Activated B cell treated with CpG ODN at 0.5 μM for 24 hours (primary cell): ENCODE measurements at regions not wholly inside any gene's neighbourhood (a gene's known extent, or its start where the extent isn't known, plus 50 kb on each side); places are given as distances from the start of the nearest gene placed in this dataset.

Source experiments
- ATAC-seq: fragments of 200-7000 bp; cut with Tn5 transposase; one replicate; pipeline ENCODE4 v1.10.0; 2021; ENCODE audit warnings: low read depth, mild to moderate bottlenecking, moderate library complexity
- CTCF ChIA-PET: fragments of 350-600 bp; sonication (Branson Sonifier 250); formaldehyde crosslinking; loops from one replicate; lab custom pipeline; 2021; ENCODE audit warnings: antibody characterized with exemption; lab: Charles Lee
- POLR2A ChIA-PET: fragments of 350-600 bp; sonication (Branson Sonifier 250); formaldehyde crosslinking; loops from one replicate; lab custom pipeline; 2021; ENCODE audit warnings: antibody characterized with exemption; lab: Charles Lee
- DNase-seq: peaks from one replicate; pipeline ENCODE4 v3.0.0; 2022
- H3K27ac Mint-ChIP-seq: one replicate; pipeline ENCODE4 v1.8.0; 2020; ENCODE audit warnings: mixed read lengths
- H3K27me3 Mint-ChIP-seq: one replicate; pipeline ENCODE4 v1.8.0; 2021; ENCODE audit warnings: mixed read lengths
- H3K36me3 Mint-ChIP-seq: one replicate; pipeline ENCODE4 v1.8.0; 2021; ENCODE audit warnings: low read depth, mixed read lengths
- H3K4me1 Mint-ChIP-seq: one replicate; pipeline ENCODE4 v1.8.0; 2021; ENCODE audit warnings: mixed read lengths
- H3K4me3 Mint-ChIP-seq: one replicate; pipeline ENCODE4 v1.8.0; 2020; ENCODE audit warnings: mild to moderate bottlenecking, mixed read lengths
- H3K9me3 Mint-ChIP-seq: one replicate; pipeline ENCODE4 v1.8.0; 2020; ENCODE audit warnings: mixed read lengths
- intact Hi-C: fragments of 100-400 bp; cut with micrococcal nuclease; formaldehyde crosslinking; loops from one replicate; pipeline ENCODE4 v1.15.1; 2024
- TF ChIP-seq, protein P1 (sequence below): fragments of 200-600 bp; IDR thresholded peaks from one replicate; pipeline ENCODE4 v1.8.0; 2022; ENCODE audit warnings: antibody characterized with exemption, mild to moderate bottlenecking

DNA sequence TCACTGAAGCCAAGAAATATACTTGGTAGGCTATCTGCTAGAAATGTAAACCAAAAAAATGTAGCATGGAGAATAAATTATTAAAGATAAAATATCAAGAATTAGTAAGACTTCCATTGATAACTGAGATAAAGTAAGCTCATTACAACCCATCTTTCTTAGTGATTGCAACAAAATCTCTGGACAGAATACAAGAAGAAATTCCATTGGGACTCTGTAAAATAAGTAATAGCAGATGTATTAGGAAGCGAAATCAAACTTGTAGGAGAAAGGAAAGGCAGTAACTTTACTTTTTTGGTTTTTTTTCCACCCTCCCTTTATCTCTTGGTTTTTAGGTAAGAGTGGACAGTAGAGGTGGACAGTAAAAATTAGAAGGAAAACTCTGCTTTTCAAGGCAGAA, 605.7 kb downstream of the DACH1 start:
- no peaks in the 10 kb centered on the region for H3K4me1 Mint-ChIP-seq
- no peak for ATAC-seq
- no peaks in the 10 kb centered on the region for H3K27me3 Mint-ChIP-seq
- CTCF ChIA-PET, result no interaction called here
- H3K27ac Mint-ChIP-seq, result no peak overlapping the region
- H3K9me3 Mint-ChIP-seq, result no peaks in the 10 kb centered on the region
- H3K36me3 Mint-ChIP-seq, result no peaks in the 10 kb centered on the region
- no peak for DNase-seq
- TF ChIP-seq, protein P1, sequence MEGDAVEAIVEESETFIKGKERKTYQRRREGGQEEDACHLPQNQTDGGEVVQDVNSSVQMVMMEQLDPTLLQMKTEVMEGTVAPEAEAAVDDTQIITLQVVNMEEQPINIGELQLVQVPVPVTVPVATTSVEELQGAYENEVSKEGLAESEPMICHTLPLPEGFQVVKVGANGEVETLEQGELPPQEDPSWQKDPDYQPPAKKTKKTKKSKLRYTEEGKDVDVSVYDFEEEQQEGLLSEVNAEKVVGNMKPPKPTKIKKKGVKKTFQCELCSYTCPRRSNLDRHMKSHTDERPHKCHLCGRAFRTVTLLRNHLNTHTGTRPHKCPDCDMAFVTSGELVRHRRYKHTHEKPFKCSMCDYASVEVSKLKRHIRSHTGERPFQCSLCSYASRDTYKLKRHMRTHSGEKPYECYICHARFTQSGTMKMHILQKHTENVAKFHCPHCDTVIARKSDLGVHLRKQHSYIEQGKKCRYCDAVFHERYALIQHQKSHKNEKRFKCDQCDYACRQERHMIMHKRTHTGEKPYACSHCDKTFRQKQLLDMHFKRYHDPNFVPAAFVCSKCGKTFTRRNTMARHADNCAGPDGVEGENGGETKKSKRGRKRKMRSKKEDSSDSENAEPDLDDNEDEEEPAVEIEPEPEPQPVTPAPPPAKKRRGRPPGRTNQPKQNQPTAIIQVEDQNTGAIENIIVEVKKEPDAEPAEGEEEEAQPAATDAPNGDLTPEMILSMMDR, result no peak
- H3K4me3 Mint-ChIP-seq, result no peak overlapping the region
- POLR2A ChIA-PET, result no interaction called here
- intact Hi-C loops, result no loop called here

DNA sequence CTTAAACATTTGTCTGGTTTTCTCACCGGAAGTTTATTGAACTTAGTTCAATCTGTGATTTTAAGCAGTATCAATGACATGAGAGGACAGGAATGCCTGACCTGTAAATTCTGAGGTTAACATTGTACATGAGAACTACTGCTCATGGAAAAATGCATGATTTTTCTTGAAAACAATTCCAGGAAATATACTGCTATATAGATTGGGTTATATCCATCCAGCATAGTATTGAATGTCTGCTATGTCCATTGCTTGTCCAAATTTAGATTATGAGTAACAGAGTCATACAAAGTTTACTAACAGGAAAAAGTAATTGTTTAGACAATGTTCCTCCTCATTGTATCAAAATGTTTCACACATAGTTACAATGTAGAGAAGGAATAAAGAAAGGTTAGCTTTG, 606.8 kb downstream of the DACH1 start:
- H3K36me3 Mint-ChIP-seq, result no peaks in the 10 kb centered on the region
- H3K27ac Mint-ChIP-seq, result no peak overlapping the region
- no peaks in the 10 kb centered on the region for H3K9me3 Mint-ChIP-seq
- ChIA-PET POLR2A (no interaction called here), CTCF (no interaction called here)
- no peaks in the 10 kb centered on the region for H3K4me1 Mint-ChIP-seq
- no peak for DNase-seq
- no peak for ATAC-seq
- no peaks in the 10 kb centered on the region for H3K27me3 Mint-ChIP-seq
- intact Hi-C loops, result no loop called here
- H3K4me3 Mint-ChIP-seq, result no peak overlapping the region
- TF ChIP-seq, protein P1, result no peak

DNA sequence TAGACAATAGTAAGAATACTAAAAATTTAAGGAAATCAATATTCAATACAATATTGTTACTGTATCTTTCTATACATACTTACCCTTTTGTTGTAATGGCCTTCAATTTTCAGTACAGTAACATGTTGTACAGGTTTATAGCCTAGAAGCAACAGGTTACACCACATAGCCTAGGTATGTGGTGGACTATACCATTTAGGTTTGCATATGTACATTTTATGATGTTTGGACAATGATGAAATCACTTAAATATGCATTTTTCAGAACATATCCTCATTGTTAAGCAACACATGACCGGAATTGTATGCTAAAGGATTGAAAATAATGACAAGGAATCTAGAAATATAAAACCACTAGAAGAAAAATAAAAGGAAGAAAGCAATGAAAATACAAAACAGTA, 611.4 kb downstream of the DACH1 start:
- Mint-ChIP-seq H3K4me1 (no peaks in the 10 kb centered on the region), H3K27me3 (no peaks in the 10 kb centered on the region), H3K27ac (no peak overlapping the region), H3K9me3 (no peaks in the 10 kb centered on the region), H3K36me3 (no peaks in the 10 kb centered on the region), H3K4me3 (no peak overlapping the region)
- ATAC-seq, result no peak
- ChIA-PET CTCF (no interaction called here), POLR2A (no interaction called here)
- TF ChIP-seq, protein P1, result no peak
- DNase-seq, result no peak
- intact Hi-C loops, result no loop called here

DNA sequence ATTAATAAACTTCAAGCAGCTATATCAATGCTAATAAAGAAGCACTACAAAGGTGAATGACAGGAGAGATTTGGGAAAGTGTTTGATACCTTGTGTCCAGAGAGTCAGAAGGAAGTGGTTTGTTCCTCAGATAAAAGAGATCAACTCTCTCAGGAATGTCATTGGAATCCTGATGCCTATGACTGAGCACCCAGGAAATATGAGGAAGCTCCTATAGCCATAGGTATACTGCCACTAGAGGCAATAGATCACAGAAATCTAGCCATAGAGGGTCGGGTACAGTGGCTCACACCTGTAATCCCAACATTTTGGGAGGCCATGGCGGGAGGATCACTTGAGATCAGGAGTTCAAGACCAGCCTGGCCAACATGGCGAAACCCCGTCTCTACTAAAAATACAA, 612.6 kb downstream of the DACH1 start:
- Mint-ChIP-seq H3K36me3 (no peaks in the 10 kb centered on the region), H3K9me3 (no peaks in the 10 kb centered on the region), H3K4me3 (no peak overlapping the region), H3K4me1 (no peaks in the 10 kb centered on the region), H3K27ac (no peak overlapping the region), H3K27me3 (no peaks in the 10 kb centered on the region)
- ChIA-PET POLR2A (no interaction called here), CTCF (no interaction called here)
- intact Hi-C loops, result no loop called here
- TF ChIP-seq, protein P1, result no peak
- DNase-seq (no peak), ATAC-seq (no peak)

DNA sequence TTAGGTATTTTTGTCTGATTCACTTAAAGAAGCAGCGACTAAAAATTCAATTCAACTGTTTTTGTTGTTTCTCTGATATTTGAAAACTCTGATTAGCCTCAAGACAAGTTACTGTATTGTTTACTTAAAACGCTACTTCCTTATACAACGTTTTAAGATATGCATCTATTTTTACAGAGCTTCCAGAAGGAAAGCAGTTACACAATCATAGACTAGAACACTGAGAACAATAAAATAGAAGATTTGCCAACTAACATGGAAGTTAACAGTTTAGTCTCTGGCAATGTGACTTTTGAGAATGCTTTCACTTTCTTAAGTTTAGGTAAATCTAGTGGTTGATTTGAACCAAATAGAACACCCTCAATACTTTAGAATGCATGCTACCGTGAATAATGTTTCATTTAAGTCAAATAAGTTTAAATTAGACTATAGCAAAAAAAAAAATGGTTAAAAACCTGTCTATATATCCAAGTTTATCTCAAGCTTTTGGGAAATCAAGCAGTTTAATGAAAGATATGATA, 614.8 kb downstream of the DACH1 start:
- H3K27me3 Mint-ChIP-seq, result no peaks in the 10 kb centered on the region
- H3K4me1 Mint-ChIP-seq, result no peaks in the 10 kb centered on the region
- H3K4me3 Mint-ChIP-seq, result no peak overlapping the region
- TF ChIP-seq, protein P1, result no peak
- no peaks in the 10 kb centered on the region for H3K36me3 Mint-ChIP-seq
- intact Hi-C loops, result no loop called here
- CTCF ChIA-PET, result no interaction called here
- ATAC-seq, result no peak
- no peaks in the 10 kb centered on the region for H3K9me3 Mint-ChIP-seq
- H3K27ac Mint-ChIP-seq, result no peak overlapping the region
- POLR2A ChIA-PET, result no interaction called here
- no peak for DNase-seq
